ENCODE measurements at regions not wholly inside any gene's neighbourhood (a gene's known extent, or its start where the extent isn't known, plus 50 kb on each side); places are given as distances from the start of the nearest gene placed in this dataset.

GRCh38 chr1:165147799-165148198, 208.7 kb downstream of the LMX1A start:
- no peak for DNase-seq (ENCODE audit: extremely low read depth, insufficient read length)
- no peak for TF ChIP-seq CTCF (IDR thresholded peaks at IDR 0.05; ENCODE audit: insufficient read depth, low read length, poor library complexity, severe bottlenecking)

GRCh38 chr1:165144757-165145397, 211.6 kb downstream of the LMX1A start:
- DNase-seq (ENCODE audit: extremely low read depth, insufficient read length): no peak
- TF ChIP-seq CTCF (IDR thresholded peaks at IDR 0.05; ENCODE audit: insufficient read depth, low read length, poor library complexity, severe bottlenecking): peak; percentile 84
- Histone ChIP-seq H3K36me3 (ENCODE audit: control insufficient read depth, insufficient read depth, low read length) (no peaks in the 10 kb centered on the region), H3K4me3 (replicated peaks; ENCODE audit: low read depth, low read length) (no peak overlapping the region), H3K27me3 (replicated peaks; ENCODE audit: control insufficient read depth, insufficient read depth, low read length) (no peaks in the 10 kb centered on the region)

More at GRCh38 chr1:165147799-165148198, 208.7 kb downstream of the LMX1A start:
- no peaks in the 10 kb centered on the region for H3K27me3 ChIP-seq (replicated peaks; ENCODE audit: control insufficient read depth, insufficient read depth, low read length)
- H3K36me3 ChIP-seq (ENCODE audit: control insufficient read depth, insufficient read depth, low read length): no peaks in the 10 kb centered on the region
- no peak overlapping the region for H3K4me3 ChIP-seq (replicated peaks; ENCODE audit: low read depth, low read length)

DNA sequence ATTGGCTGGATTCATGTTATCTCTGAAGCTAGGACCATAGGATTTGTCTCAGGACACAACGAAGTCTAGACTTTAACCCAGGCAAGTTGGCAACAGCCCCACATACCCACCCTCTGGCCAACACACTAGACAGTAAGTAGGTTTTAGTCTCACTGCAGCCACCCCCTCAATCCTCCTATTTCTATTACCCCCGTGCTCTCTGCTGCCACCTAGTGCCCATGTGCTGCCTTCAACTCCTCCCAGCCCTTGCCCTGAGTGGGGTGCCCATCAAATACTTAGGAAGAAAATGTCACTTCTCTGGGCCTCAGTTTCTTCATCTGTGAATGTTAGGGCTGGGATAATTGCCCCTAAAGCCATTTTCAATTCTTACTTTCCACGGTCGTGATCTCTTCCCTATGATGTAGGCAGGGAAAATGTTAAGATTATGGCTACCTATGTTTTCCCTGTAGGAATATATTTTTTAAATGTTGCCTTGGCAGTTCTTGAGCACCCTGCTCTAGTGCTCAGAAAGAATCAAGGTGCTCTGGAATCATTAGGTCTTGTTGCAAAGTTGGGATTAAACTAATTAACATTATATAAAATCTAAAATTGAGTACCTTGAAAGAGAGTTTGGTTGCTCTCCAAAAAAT, 213.0 kb downstream of the LMX1A start:
- Histone ChIP-seq H3K4me3 (replicated peaks; ENCODE audit: low read depth, low read length) (no peak overlapping the region), H3K27me3 (replicated peaks; ENCODE audit: control insufficient read depth, insufficient read depth, low read length) (no peaks in the 10 kb centered on the region), H3K36me3 (ENCODE audit: control insufficient read depth, insufficient read depth, low read length) (no peaks in the 10 kb centered on the region)
- DNase-seq (ENCODE audit: extremely low read depth, insufficient read length): no peak
- TF ChIP-seq CTCF (IDR thresholded peaks at IDR 0.05; ENCODE audit: insufficient read depth, low read length, poor library complexity, severe bottlenecking): peak; percentile 92

DNA sequence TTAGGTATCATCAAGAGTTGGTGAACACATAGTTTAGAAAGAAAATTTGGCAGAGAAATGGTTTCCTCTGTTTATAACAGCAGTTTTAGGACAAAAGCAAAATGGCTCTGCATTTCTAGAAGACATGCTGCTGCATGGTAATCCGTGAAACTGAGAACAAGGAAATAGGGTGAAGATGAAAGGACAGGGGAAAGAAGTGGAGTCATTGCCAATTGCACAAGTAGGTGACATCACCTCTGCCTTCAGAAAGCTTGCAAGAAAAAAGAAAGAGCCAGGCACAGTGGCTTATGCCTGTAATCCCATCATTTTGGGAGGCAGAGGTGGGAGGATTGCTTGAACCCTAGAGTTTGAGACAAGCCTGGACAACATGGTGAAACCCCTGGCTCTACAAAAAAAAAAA, 217.6 kb downstream of the LMX1A start:
- DNase-seq (ENCODE audit: extremely low read depth, insufficient read length): no peak
- no peak for TF ChIP-seq CTCF (IDR thresholded peaks at IDR 0.05; ENCODE audit: insufficient read depth, low read length, poor library complexity, severe bottlenecking)
- Histone ChIP-seq H3K27me3 (replicated peaks; ENCODE audit: control insufficient read depth, insufficient read depth, low read length) (no peaks in the 10 kb centered on the region; the same call in 1 of the 2 replicates), H3K4me3 (replicated peaks; ENCODE audit: low read depth, low read length) (no peak overlapping the region), H3K36me3 (ENCODE audit: control insufficient read depth, insufficient read depth, low read length) (no peaks in the 10 kb centered on the region)

DNA sequence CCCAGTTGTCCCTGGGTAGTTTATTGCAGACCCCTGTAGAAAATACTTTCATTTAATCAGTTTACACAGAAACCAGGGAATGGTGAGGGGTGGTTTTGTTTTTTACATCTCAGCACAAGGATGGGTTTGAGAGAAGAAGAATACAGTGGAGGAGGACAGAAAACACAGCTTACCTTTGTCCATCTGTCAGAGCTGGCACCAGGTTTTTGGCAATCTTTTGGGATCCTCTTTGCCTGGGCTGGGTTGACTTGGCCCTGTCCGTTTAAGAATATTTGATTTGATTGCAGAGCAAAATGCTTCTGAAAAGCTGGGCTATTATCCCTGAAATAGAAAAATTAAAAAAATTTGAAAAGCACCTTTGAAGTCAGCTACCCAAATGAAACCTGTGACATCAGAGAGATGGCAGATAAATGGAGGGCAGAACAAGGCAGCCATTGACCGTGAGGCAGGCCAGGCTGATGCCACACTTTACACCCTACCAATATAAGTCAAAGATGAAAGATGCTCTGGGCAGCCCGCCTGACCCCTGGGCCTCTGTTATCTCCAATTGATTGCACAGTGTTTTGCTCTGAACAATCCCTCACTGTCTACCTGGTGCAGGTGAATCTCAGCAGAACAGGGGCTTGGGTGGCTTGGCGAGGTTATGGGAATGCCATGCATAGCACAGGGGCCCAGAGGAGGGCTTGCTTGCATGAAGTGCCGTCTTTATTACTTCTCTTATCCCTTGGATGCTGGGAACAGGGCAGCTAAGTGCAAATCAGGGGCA, 218.8 kb downstream of the LMX1A start:
- no peak for DNase-seq (ENCODE audit: extremely low read depth, insufficient read length)
- H3K27me3 ChIP-seq (replicated peaks; ENCODE audit: control insufficient read depth, insufficient read depth, low read length): no peaks in the 10 kb centered on the region; the same call in 1 of the 2 replicates
- no peak for TF ChIP-seq CTCF (IDR thresholded peaks at IDR 0.05; ENCODE audit: insufficient read depth, low read length, poor library complexity, severe bottlenecking)
- no peak overlapping the region for H3K4me3 ChIP-seq (replicated peaks; ENCODE audit: low read depth, low read length)
- no peaks in the 10 kb centered on the region for H3K36me3 ChIP-seq (ENCODE audit: control insufficient read depth, insufficient read depth, low read length)

Data from GM06990 (cell line).